Endodermal cell (in vitro differentiated cells): ENCODE measurements at regions not wholly inside any gene's neighbourhood (a gene's known extent, or its start where the extent isn't known, plus 50 kb on each side); places are given as distances from the start of the nearest gene placed in this dataset.

Source experiments
- DNase-seq: peaks from one replicate; pipeline ENCODE4 v3.0.0-alpha.2; 2017
- H3K27ac ChIP-seq: 2 replicates; pipeline ENCODE4 v1.5.1; 2013; ENCODE audit warnings: mild to moderate bottlenecking, low read depth, low read length, moderate library complexity
- H3K27me3 ChIP-seq: 2 replicates; pipeline ENCODE4 v1.6.1; 2013; ENCODE audit warnings: mild to moderate bottlenecking, low read length, moderate library complexity; ENCODE audit not compliant: insufficient read depth, control insufficient read depth, poor library complexity, severe bottlenecking
- H3K36me3 ChIP-seq: 2 replicates; pipeline ENCODE4 v1.7.0; 2013; ENCODE audit warnings: mild to moderate bottlenecking, low read length, moderate library complexity; ENCODE audit not compliant: control insufficient read depth, insufficient read depth
- H3K4me1 ChIP-seq: one replicate; pipeline ENCODE4 v1.7.0; 2013; ENCODE audit warnings: low read length; ENCODE audit not compliant: control insufficient read depth, insufficient read depth
- H3K4me3 ChIP-seq: 2 replicates; pipeline ENCODE4 v1.5.1; 2013; ENCODE audit warnings: mild to moderate bottlenecking, low read length, moderate library complexity
- H3K9ac ChIP-seq: 2 replicates; pipeline ENCODE4 v1.6.1; 2013; ENCODE audit warnings: mild to moderate bottlenecking, low read length, moderate library complexity; ENCODE audit not compliant: poor library complexity, severe bottlenecking; ENCODE audit errors: extremely low read depth
- H3K9me3 ChIP-seq: 2 replicates; pipeline ENCODE4 v1.6.1; 2013; ENCODE audit warnings: mild to moderate bottlenecking, low read length, moderate library complexity; ENCODE audit not compliant: control insufficient read depth
- H3K27ac Mint-ChIP-seq: 2 replicates; pipeline ENCODE4 v1.8.0; 2020; ENCODE audit warnings: mixed read lengths
- H3K27me3 Mint-ChIP-seq: 2 replicates; pipeline ENCODE4 v1.8.0; 2021; ENCODE audit warnings: mild to moderate bottlenecking, mixed read lengths; ENCODE audit not compliant: insufficient read depth
- H3K36me3 Mint-ChIP-seq: 2 replicates; pipeline ENCODE4 v1.8.0; 2020; ENCODE audit warnings: low read depth, mixed read lengths
- H3K4me1 Mint-ChIP-seq: 2 replicates; pipeline ENCODE4 v1.8.0; 2020; ENCODE audit warnings: mixed read lengths
- H3K4me3 Mint-ChIP-seq: 2 replicates; pipeline ENCODE4 v1.8.0; 2020; ENCODE audit warnings: mild to moderate bottlenecking, moderate library complexity, mixed read lengths
- H3K9me3 Mint-ChIP-seq: 2 replicates; pipeline ENCODE4 v1.8.0; 2020; ENCODE audit warnings: mild to moderate bottlenecking, mixed read lengths
- WGBS, 2 experiments: methylation state at CpG; one replicate each; pipeline versions ENCODE4 v1.1.5 to v1.1.7; 2013; ENCODE audit warnings: missing lambda C conversion rate in 2 of 2, mixed read lengths in 1 of 2; ENCODE audit not compliant: insufficient coverage in 1 of 2, insufficient read length in 1 of 2; 5-methylcytosine and 5-hydroxymethylcytosine counted together
- TF ChIP-seq, protein P1 (sequence below): fragments of 200-600 bp; sonication (generic); conservative IDR thresholded peaks from 2 replicates; pipeline ENCODE4 v1.5.0; 2021; ENCODE audit warnings: antibody characterized with exemption, mild to moderate bottlenecking

DNA sequence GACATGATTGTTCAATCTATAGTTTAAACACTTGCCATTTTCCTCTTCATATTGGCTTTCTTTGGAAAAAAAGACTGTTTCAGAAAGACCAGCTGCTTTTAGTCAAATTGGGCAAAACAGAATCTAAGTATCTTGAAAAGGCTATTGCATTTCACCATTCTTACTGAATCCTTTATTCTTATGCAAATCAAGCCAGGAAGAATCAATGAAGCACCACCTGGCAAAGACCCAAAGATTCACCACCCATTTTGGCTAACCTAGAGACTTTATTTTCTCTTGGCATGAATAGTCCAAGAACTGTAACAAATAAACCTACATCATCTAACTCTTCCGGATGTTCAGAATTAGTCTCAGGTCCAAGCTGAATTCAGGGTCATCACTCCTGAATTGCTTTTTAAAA is 71.3 kb upstream of the EYA4 start:
- H3K9me3 ChIP-seq: no peaks in the 10 kb centered on the region
- Mint-ChIP-seq H3K9me3 (peaks cover 3% of the 10 kb centered on the region), H3K27ac (no peak overlapping the region), H3K36me3 (no peaks in the 10 kb centered on the region), H3K27me3 (no peaks in the 10 kb centered on the region), H3K4me3 (no peak overlapping the region), H3K4me1 (no peaks in the 10 kb centered on the region)
- H3K4me3 ChIP-seq: no peak overlapping the region
- H3K27me3 ChIP-seq: no peaks in the 10 kb centered on the region
- no peak overlapping the region for H3K9ac ChIP-seq
- 81% methylated on average over 1 of the region's 1 CpG; no CpG with 5 or more reads in 1 of the 2 experiments for WGBS, 2 experiments
- H3K36me3 ChIP-seq: no peaks in the 10 kb centered on the region
- no peaks in the 10 kb centered on the region for H3K4me1 ChIP-seq
- TF ChIP-seq, protein P1, sequence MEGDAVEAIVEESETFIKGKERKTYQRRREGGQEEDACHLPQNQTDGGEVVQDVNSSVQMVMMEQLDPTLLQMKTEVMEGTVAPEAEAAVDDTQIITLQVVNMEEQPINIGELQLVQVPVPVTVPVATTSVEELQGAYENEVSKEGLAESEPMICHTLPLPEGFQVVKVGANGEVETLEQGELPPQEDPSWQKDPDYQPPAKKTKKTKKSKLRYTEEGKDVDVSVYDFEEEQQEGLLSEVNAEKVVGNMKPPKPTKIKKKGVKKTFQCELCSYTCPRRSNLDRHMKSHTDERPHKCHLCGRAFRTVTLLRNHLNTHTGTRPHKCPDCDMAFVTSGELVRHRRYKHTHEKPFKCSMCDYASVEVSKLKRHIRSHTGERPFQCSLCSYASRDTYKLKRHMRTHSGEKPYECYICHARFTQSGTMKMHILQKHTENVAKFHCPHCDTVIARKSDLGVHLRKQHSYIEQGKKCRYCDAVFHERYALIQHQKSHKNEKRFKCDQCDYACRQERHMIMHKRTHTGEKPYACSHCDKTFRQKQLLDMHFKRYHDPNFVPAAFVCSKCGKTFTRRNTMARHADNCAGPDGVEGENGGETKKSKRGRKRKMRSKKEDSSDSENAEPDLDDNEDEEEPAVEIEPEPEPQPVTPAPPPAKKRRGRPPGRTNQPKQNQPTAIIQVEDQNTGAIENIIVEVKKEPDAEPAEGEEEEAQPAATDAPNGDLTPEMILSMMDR: no peak
- DNase-seq: no peak
- no peak overlapping the region for H3K27ac ChIP-seq

DNA sequence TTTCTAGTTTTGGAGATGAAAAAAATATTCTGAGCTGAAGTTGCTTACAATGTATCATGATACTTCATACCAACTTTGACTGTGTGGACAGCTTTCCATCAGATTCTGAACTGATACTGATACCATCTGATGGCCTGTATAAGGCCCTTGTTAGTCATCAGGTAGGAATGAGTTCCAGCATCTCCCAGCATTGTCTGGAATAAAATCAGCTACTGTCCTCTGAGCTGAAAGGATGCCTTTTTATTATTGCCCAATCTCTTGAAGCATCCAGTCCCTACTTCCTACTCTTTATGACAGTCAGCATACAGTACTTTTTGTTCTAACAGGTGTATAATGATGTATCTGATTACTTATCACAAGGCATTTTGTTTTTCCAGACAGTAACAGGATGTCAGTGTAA is 70.6 kb upstream of the EYA4 start:
- no peak overlapping the region for H3K4me3 Mint-ChIP-seq
- no peaks in the 10 kb centered on the region for H3K36me3 Mint-ChIP-seq
- H3K27ac Mint-ChIP-seq: no peak overlapping the region
- TF ChIP-seq, protein P1: no peak
- Histone ChIP-seq H3K9ac (no peak overlapping the region), H3K9me3 (no peaks in the 10 kb centered on the region), H3K36me3 (no peaks in the 10 kb centered on the region), H3K4me3 (no peak overlapping the region), H3K27ac (no peak overlapping the region), H3K27me3 (no peaks in the 10 kb centered on the region), H3K4me1 (no peaks in the 10 kb centered on the region)
- no peak for DNase-seq
- H3K27me3 Mint-ChIP-seq: no peaks in the 10 kb centered on the region
- H3K4me1 Mint-ChIP-seq: no peaks in the 10 kb centered on the region
- peaks cover 3% of the 10 kb centered on the region for H3K9me3 Mint-ChIP-seq

DNA sequence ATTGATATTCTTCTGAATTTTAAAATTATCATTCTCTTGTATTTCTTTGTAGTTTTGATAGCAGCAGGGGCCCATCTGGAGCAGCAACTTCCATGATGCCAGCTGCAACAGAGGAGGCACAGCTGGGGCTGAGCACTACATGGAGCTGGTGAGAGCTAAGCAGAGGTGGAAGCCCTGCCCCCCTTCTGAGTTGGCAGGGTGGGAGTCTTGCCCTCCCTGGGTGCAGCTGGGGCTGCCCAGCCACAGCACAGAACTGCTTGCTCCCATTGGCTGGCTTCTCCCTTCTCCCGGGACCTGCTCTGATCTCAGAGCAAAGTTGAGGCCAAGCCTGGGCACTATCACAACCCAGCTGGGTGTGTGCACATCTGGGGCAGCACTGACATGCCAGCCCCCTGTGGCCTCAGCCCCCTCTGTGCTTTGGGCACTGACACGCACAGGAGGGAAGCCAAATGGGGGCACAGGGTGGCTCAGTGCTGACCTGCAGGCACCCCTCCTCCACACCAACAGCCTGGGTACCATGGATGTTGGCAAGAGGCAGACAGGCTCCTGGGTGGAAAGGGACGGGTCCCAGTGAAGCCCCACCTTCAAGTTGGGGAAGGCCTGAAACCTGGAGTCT is 69.1 kb upstream of the EYA4 start:
- no peak for DNase-seq
- no peaks in the 10 kb centered on the region for H3K27me3 Mint-ChIP-seq

More for the DNA sequence above, 69.1 kb upstream of the EYA4 start:
- no peaks in the 10 kb centered on the region for H3K36me3 Mint-ChIP-seq
- no peak overlapping the region for H3K27ac Mint-ChIP-seq
- WGBS, 2 experiments: 57% methylated on average over 3 of the region's 3 CpGs; no CpG with 5 or more reads in 1 of the 2 experiments
- H3K4me1 Mint-ChIP-seq: no peaks in the 10 kb centered on the region
- Histone ChIP-seq H3K27ac (no peak overlapping the region), H3K9ac (no peak overlapping the region), H3K9me3 (no peaks in the 10 kb centered on the region), H3K36me3 (no peaks in the 10 kb centered on the region), H3K4me1 (no peaks in the 10 kb centered on the region), H3K4me3 (no peak overlapping the region), H3K27me3 (no peaks in the 10 kb centered on the region)
- peaks cover 3% of the 10 kb centered on the region for H3K9me3 Mint-ChIP-seq
- H3K4me3 Mint-ChIP-seq: no peak overlapping the region
- TF ChIP-seq, protein P1: no peak
